Right ventricle myocardium superior (tissue), 1 donor: ENCODE measurements at regions not wholly inside any gene's neighbourhood (a gene's known extent, or its start where the extent isn't known, plus 50 kb on each side); places are given as distances from the start of the nearest gene placed in this dataset.

ENCODE experiments used
- ATAC-seq: fragments of 200-7000 bp; cut with Tn5 transposase; one replicate; pipeline ENCODE4 v1.9.1; 2020; ENCODE audit warnings: mild to moderate bottlenecking; ENCODE audit not compliant: poor library complexity
- DNase-seq: peaks from one replicate; pipeline ENCODE4 v3.0.0-alpha.2; 2020
- intact Hi-C: fragments of 100-400 bp; cut with DNase I; formaldehyde crosslinking; loops from one replicate; pipeline ENCODE4 v1.11.2; 2022
- donor health status: DM: no; HTN: yes; CAD: no; lungs with severe emphysema.

DNA sequence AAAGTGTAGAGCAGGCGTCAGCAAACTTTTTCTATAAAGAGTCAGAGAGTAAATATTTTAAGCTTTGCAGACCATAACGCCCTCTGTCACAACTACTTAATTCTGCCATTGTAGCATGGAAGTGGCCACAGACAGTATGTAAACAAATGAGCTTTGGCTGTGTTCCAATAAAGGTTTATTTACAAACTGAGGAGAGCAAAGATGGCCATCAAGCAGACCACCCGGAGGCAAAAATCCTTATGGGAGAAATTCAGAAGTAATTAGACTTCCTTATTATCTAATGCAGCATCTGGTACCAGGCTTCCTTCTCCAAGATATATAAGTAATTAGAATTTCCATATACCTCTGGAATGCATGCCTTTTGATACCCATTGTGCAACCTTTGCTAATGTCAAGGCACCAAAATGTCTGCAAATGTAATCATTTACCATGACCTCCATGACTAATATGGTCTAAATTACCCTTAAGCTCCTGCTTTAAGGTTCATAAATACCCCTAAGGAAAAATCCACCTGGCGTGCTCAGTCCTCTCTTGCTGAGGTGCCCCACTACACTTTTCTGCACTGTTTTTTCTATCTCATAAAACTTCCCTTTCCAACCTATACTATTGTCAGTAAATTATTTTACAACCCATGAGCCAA, 377.8 kb downstream of the MATN1 start:
- no peak for ATAC-seq
- intact Hi-C loops = no loop called here
- no peak for DNase-seq

DNA sequence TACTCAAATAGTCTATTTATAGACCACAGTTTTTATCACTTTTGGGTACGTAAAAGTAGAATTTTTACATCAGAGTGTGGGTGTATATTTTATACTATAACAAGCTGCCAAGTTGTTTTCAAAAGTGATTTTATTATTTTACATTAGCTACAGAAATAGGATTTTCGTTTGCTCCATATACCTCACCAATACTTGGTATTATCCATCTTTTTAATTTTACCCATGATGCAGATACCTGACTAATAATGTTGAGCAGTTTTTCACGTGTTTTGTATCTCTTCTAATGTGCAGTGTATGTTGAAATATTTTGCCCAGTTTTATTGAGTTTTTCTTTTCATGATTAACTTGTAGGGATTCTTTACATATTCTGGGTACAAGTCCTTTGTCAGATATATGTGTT, 379.8 kb downstream of the MATN1 start:
- DNase-seq (no peak), ATAC-seq (no peak)
- intact Hi-C loops = no loop called here

DNA sequence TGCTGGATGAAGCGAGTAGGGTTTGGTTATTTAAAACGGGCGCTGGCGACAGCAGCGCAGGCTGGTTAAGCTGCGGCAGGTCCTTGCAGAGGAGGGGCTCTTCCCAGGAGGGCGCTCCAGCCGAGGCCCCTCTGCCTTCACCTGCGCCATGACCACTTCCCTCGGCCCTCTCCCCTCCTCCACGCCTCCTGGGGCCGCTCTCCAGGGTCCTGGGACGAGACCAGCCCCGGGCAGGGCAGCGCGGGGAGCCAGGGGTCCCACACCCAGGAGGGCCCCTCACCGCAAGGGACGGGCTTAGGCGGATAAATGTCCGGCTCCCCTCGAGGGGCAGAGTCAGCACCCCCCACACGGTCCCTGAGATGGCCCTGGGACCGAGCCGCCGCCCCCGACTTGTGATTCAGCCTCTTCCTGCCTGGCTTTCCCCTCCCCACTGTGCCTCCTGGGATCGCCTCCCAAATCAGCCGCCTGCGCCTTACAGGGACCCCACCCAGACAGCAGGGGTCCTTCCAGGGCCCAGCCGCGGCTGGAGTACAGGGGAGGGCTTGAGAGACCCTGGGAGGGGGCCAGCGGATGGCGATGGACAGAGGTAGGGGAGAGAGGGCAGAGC, 380.7 kb downstream of the MATN1 start:
- intact Hi-C loops = no loop called here
- ATAC-seq = no peak
- DNase-seq = no peak

DNA sequence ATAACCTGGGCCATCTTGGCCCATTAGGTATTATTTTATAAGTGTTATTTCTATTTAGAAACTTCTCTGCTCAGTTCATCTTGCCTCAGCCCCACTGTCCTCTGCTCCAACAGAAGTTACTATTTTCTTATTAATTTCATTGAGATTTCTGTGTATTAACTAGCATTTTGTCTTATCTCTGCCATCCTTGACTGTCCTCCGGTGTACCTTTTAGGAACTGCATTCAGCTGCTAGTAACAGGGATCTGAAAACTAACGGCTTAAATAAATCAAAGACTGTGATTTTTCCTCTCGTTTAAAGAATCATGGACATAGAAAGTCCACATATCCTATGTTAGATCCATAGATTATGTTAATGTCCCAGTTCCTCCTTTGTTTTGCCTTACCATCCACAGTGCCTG, 382.5 kb downstream of the MATN1 start:
- DNase-seq (no peak), ATAC-seq (no peak)
- intact Hi-C loops = no loop called here

DNA sequence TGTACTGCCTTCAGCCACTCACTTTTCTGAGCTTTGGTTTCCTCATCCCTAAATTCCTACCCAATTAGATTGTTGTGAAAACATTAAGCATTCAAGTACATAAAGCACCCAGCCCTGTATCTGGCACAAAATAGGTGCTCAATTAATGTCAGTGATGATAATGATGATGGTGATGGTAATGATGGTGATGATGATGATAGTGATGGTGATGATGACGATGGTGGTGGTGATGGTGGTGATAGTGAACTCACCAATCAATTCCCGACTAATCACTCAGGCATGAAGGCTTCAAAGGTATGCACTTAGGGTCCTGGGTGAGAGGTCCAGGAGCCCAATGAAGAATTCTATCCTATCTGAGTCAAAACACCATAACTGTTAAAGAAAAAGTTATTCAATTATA, 383.5 kb downstream of the MATN1 start:
- intact Hi-C loops = no loop called here
- ATAC-seq (no peak), DNase-seq (no peak)

DNA sequence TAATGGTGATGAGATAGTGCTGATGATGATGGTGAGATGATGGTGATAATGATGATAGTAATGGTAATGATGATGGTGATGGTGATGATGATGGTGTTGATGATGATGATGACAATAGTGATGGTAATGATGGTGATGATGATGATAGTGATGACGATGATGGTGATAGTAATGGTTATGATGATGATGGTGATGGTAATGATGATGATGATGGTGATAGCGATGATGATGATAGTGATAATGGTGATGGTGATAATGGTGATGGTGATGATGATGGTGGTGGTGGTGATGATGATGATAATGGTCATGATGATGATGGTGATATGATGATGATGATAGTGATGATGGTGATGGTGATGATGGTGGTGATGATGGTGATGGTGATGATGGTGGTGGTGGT, 384.6 kb downstream of the MATN1 start:
- intact Hi-C loops = no loop called here
- ATAC-seq (no peak), DNase-seq (no peak)

DNA sequence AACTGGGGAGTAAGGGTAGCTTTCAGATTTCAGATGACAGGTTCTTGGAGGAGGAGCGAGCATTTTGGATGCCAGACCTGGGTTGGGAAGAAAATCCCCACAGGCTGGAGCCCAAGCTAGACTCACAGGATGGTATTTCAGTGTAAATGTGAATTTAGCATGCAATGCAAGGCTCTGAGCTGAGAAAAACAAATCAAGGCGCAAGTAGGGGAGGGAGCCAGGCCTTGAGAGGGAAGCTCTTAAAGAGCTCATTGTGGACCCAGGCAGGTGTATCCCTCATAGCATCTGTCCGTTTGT, 386.1 kb downstream of the MATN1 start:
- intact Hi-C loops = no loop called here
- ATAC-seq (no peak), DNase-seq (no peak)

DNA sequence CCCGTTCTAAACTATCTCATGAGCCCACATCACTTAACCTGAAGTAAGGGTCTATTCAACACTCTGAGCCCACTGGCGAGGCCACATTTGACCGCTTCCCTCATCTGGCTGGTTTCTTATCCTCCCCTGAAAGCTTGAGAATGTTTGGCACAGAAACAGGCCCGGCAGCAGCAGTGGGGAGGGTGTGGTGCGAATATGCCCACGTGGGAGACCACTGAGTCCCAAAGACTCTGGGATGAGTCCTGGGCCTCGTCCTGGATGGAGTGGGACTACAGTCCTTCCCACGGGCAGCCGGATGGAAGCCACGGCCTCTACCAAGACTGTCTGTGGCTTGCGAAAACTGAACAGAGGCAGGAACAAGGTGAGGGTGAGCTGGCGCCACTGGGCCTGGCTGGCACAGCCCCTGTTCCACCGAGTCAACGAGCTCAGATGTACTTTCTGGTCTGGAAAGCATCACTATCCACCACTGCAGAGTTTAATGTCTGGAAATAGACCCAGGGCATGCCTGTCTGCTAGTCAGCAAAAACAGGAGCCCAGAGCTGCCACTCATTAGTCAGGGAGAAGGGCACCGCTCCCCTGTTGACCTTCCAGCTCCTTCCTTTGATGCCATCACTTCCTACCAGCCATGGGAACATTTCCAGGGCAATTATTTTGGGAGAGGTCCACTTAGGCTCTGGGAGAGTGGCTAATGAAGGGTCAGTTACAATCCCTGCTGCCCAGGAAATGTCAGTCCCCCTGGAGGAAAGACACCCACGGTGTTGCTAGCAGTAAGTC, 386.6 kb downstream of the MATN1 start:
- DNase-seq (no peak), ATAC-seq (peak; percentile 69)
- intact Hi-C loops = no loop called here

DNA sequence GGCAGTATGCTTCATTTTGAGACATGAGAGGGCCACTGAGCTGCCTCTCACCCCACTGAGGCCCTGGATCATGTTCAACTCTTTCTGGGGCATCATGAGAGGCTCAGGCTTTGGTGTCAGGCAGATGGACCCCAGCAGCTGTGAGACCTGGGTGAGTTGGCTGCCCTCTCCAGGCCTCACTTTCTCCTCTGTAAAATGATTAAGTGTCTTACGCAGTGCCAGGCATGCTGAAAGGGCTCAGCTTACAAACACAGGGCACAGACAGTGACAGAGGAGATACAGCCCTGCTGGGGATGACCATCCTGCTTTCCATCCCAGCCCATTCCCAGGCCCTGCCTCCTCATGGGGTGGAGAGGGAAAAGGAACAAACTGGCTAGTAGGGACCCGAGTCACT, 387.4 kb downstream of the MATN1 start:
- no peak for DNase-seq
- no peak for ATAC-seq
- intact Hi-C loops = no loop called here

DNA sequence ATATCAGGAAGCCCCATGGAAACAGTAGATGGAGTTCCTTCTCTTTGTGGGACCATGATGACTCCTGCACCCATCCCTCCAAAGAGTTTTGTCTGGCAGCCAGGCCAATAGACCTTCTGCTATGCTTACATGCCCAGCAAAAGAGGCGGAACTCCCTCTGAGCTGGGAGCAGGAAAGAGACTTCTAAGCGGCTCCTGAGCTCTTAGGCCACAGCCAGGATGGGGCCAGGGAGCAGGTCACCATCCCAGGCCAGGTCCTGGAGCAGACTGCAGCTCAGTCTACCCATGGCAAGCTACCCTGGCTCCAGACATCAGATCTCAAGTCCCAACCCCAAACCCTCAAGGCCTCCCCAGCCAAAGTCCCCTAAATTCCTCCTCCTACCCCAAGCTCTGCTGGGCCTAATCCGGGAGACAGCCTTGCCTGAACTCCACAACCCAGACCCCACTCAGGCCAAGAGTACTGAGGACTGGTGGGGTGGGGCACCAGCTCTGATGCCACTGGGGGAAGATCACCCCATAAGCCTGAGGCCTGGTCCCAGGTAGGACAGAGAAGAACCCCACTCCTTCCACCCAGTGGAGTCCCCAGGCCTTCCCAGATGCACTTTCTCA, 387.9 kb downstream of the MATN1 start:
- DNase-seq (no peak), ATAC-seq (no peak)
- intact Hi-C loops = no loop called here

DNA sequence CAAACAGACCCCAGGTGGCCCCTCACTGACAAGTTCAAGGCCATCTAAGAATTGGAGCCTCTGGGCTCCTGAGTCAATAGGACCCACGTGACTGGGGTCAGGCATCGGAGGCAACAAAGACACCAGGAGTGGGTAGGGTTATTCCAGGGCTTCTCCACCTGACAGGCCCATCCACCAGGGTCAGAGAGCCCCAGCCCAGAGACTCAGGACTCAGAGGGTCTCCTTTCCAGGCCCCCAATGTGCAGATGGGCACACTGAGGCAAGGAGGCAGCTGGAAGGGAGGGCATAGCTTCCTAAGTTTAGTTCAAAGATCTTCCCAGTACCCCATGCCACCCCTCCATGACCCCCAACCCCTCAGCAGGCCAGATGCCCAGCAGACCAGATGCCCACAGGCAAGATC, 388.6 kb downstream of the MATN1 start:
- ATAC-seq = no peak
- no peak for DNase-seq

DNA sequence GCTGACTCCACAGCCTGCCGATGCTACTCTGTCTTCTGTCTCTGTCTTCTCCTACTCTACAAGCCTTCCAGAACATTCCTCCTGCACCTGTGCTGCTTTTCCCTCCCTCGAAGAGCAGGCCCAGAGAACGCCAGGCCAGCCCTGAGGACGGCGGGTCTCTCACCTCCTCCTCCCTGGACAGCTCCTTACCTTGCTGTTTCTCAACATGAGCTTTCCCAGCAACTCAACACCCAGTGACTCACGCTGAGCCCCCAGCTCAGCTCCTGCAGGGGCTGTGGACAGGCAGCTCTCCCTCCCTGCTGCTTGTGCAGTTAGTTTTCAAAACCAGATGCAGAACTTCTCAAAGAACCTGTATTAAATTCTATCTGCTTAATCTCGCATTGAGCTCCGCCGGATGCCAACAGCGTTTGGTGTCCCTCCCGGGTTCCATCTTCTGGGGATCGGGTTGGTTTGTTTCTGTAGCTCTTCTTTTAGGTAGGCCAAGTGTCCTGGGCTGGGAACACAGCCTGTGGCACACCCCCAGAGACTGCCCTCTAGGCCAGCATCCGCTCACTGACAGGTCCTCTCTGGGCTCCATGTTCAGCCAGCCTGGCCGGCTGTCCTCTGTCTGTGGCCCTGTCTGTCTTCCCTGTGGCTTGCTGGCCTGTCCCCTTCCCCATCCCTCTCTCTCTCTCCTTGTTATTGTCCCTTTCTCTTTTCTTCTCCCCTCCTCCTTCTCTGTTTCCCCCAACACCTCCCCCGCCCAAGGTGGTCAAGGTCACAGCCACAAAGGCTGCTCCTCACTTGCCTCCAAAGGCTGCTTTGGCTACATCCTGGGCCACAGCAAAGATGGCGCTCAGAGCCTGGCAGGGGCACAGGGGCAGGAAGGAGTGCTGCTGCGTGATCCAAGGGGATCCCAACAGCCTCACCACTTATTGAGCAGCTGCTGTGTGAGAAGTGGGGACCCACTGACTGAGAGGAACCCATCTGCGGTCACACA, 391.0 kb downstream of the MATN1 start:
- DNase-seq (no peak), ATAC-seq (no peak)
- intact Hi-C loops = no loop called here

More for the DNA sequence above, 388.6 kb downstream of the MATN1 start:
- intact Hi-C loops = no loop called here

DNA sequence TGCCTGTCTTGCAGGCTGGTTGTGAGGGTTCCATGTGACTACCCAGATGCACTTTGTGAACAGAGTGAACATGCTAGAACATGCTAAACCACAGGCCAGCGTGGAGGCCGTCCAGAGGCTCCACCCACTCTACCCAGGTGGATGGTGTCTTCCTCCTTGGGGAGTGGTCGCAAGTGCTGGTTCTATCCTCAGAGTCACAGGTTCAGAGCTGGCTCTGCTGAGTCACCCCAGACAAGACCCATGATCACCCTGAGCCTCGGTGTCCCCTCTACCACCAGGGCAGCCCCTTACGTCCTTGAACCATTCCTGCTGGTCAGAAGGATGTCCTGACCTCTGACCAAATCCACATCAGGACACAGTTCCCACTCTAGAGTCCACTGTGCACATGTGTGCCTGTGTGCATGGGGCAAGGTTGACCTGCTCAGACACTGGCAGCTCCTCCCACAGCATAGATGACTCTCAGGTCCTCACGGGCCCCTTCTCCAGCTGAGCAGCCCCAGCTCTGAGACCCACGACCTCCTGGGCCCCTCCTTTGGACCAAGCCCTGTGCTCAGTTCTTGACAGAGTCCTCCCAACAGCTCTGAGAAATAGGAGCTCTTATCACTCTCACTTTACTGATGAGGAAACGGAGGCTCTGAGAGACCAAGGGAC, 391.8 kb downstream of the MATN1 start:
- intact Hi-C loops = no loop called here
- ATAC-seq (no peak), DNase-seq (no peak)

DNA sequence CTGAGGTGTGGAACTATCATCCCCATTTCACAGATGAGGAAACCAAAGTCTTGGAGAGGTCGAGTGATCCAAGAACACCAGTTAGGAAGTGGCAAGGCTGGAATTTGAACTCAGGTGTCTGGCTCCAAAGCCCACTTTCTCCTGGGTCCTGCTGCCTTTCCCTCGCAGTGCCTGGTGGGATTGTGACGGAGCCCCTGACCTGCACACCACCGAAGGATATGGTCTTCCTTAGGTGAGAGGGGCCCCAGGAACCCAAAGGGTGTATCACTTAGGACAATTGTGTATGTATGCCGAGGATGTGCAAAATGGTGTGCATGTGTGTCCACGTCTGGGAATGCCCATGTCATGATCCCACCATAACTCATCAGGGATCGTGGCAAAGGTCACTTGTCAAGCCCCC, 392.7 kb downstream of the MATN1 start:
- DNase-seq = no peak
- intact Hi-C loops = no loop called here
- ATAC-seq = no peak

DNA sequence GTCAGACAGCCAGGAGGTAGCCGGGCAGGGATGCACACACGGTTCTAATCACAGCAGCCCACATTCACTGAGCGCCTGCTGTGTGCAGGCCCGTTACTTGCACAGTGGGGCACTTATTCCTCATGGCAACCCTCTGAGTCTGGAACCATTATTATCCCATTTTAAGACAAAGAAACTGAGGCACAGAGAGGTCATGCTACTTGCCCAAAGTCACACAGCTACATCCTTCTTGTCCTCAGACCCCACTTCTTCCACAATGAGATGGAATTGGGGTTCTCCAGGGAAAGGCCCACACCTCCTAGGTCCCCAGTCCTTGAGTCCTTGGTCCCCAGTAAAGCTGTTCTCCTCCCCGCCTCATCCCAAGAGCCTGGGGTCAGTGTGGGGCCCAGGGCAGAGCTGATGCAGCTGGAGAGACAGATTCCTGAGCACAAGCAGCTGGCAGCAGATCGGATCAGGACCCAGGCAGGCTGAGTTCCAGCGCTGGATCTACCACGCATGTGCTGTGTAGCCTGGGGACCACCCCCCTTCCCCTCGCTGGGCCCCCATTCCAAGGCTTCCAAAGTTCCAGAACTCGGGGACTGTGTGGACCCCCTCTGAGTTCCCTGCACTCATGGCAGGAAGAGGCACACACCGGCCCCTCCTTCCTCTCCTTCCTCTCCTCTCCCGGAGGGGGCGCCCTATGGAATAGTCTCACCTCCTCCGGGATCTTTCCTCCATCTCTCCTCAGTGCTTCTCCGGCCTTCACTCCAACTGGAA, 393.4 kb downstream of the MATN1 start:
- intact Hi-C loops = no loop called here
- DNase-seq (no peak), ATAC-seq (no peak)

DNA sequence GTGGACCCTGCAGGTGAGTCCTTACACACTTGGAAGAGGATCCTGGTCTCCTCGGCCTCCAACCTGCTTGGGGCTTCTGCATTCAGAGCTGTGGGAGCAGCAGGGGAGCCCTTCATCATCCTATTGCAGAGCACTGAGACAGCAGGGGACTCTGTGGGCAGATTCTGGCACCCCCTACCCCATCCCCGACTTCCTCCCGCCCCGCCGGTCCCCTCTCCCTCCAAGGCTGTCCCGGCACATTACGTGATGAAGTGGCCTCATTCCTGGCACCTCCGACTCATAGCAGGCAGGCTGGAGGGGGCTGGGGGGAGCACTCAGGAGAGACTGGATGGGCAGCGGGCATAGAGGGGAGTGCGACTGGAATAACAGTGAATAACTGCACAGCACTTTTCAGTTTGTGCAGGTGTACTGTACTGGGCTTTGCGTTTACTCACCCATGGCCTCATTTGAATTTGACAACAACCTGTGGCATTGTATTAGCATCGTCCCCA, 394.1 kb downstream of the MATN1 start:
- no peak for ATAC-seq
- DNase-seq = no peak
- intact Hi-C loops = no loop called here

DNA sequence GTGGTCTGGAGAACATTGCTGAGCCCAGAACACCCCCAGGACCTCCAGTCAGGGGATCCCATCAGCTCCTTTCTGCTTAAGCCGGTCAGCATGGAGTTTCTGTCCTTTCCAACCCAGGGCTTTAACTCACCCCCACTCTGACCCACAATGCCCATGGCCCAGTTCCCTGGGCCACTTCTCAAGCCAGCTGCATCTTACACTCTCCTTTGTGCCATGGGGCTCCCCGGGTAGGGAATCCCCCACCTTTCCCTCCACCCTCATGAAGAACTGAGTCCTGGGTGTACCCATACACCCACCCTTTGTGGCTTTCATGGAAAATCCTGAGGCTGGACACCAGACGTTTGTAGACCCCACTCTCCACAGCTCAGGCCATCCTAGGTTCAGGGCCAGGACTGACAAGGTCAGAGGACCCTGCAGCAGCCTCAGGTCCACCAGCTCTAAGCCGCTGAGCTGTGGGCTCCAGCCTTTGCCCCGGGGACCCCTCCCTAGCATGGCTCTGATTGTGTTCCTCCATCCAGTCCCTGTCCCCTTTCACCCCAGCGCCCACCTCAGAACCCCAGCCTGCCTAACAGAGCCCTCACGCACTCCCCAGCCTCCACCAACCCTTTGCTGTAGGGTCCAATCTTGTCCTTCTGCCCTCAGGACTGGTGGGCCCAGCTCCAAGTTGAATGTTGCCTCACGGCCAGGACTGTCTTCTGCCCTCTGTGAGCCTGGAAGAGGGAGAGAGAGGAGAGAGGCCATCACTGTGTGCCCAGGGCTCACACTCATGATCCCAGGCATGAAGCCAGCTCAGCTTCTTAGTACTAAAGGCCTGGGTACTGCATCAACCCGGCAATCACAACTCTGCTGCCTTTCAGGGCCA, 394.8 kb downstream of the MATN1 start:
- DNase-seq (no peak), ATAC-seq (no peak)
- intact Hi-C loops = no loop called here
